GM12878 (cell line): ENCODE measurements at regions not wholly inside any gene's neighbourhood (a gene's known extent, or its start where the extent isn't known, plus 50 kb on each side); places are given as distances from the start of the nearest gene placed in this dataset.

Experiments used
- ATAC-seq: fragments of 200-7000 bp; cut with Tn5 transposase; 3 replicates; pipeline ENCODE4 v1.9.1; 2020; ENCODE audit warnings: mild to moderate bottlenecking, moderate library complexity
- BruUV-seq: library from RNA; stranded (reverse); fragments of 400-500 nt; replicated peaks from 2 replicates; lab custom pipeline; 2021; lab: Mats Ljungman, UMichigan
- CTCF ChIA-PET: fragments of 300-600 bp; sonication (Branson Sonifier 250); formaldehyde crosslinking; extraction: SDS; loops from one replicate; lab custom pipeline; 2021; ENCODE audit warnings: inconsistent platforms; lab: Yijun Ruan, JAX
- POLR2A ChIA-PET: fragments of 350-600 bp; formaldehyde crosslinking; extraction: SDS; loops from one replicate; lab custom pipeline; 2021; ENCODE audit warnings: inconsistent platforms; lab: Charles Lee
- RAD21 ChIA-PET: fragments of 300-600 bp; sonication (Branson Sonifier 250); formaldehyde crosslinking; loops from one replicate; lab custom pipeline; 2023; ENCODE audit warnings: antibody characterized with exemption; ENCODE audit not compliant: unreplicated experiment; lab: Charles Lee
- SMC1A ChIA-PET: fragments of 300-600 bp; sonication (Branson Sonifier 250); formaldehyde crosslinking; loops from one replicate; lab custom pipeline; 2023; ENCODE audit not compliant: unreplicated experiment, uncharacterized antibody; lab: Charles Lee
- DNase-seq: peaks from one replicate; pipeline ENCODE4 v3.0.0-alpha.2; 2011; ENCODE audit warnings: low read depth, low spot score
- FAIRE-seq: peaks from 3 replicates; lab custom pipeline; 2011; peaks lifted over from hg19 to GRCh38; lab: Jason Lieb, UNC
- H2AFZ ChIP-seq: 2 replicates; pipeline ENCODE4 v1.6.0; 2011; ENCODE audit warnings: low read depth, low read length, control low read depth; ENCODE audit not compliant: control insufficient read depth
- H3K27ac ChIP-seq: 2 replicates; pipeline ENCODE4 v1.5.1; 2011; ENCODE audit warnings: control low read depth; ENCODE audit not compliant: control insufficient read depth, insufficient read depth
- H3K27me3 ChIP-seq, 2 experiments: replicated peaks in 1 of 2; 2 replicates each; pipeline versions ENCODE4 v1.6.0 to v1.6.1; 2011; ENCODE audit warnings: low read length in 1 of 2; ENCODE audit not compliant: control insufficient read depth in 2 of 2, insufficient read depth in 2 of 2
- H3K36me3 ChIP-seq, 2 experiments: 2 replicates each; pipeline ENCODE4 v1.5.1; 2011; ENCODE audit warnings: low read length in 1 of 2; ENCODE audit not compliant: control insufficient read depth in 2 of 2, insufficient read depth in 2 of 2
- H3K4me1 ChIP-seq: 2 replicates; pipeline ENCODE4 v1.6.1; 2011; ENCODE audit warnings: mild to moderate bottlenecking, low read length, moderate library complexity, mixed read lengths; ENCODE audit not compliant: control insufficient read depth, insufficient read depth
- H3K4me2 ChIP-seq: 2 replicates; pipeline ENCODE4 v1.6.0; 2011; ENCODE audit warnings: control low read depth; ENCODE audit not compliant: control insufficient read depth, insufficient read depth
- H3K4me3 ChIP-seq: fragments of 200-600 bp; sonication (generic); 2 replicates; pipeline ENCODE4 v1.5.1; 2016
- H3K79me2 ChIP-seq: 2 replicates; pipeline ENCODE4 v1.6.0; 2011; ENCODE audit warnings: low read length; ENCODE audit not compliant: control insufficient read depth, insufficient read depth
- H3K9ac ChIP-seq: 2 replicates; pipeline ENCODE4 v1.8.0; 2011; ENCODE audit warnings: low read length, control low read depth, mixed read lengths; ENCODE audit not compliant: control insufficient read depth, insufficient read depth
- H3K9me3 ChIP-seq: replicated peaks from 3 replicates; pipeline ENCODE4 v1.5.1; 2011; ENCODE audit warnings: mild to moderate bottlenecking, low read length; ENCODE audit not compliant: control insufficient read depth, insufficient read depth
- H4K20me1 ChIP-seq: 2 replicates; pipeline ENCODE4 v1.6.0; 2011; ENCODE audit not compliant: control insufficient read depth, insufficient read depth
- BACH1 ChIP-seq: fragments of 450-650 bp; IDR thresholded peaks from 2 replicates; pipeline ENCODE4 v1.6.1; 2017; ENCODE audit warnings: mild to moderate bottlenecking, borderline replicate concordance
- CREM ChIP-seq: IDR thresholded peaks from 2 replicates; pipeline ENCODE4 v1.6.1; 2014; ENCODE audit warnings: antibody characterized with exemption, low read depth
- EZH2 ChIP-seq: IDR thresholded peaks from 2 replicates; pipeline ENCODE4 v1.6.1; 2012; ENCODE audit warnings: low read depth, mild to moderate bottlenecking, control low read depth, inconsistent platforms, low read length, borderline replicate concordance; ENCODE audit not compliant: control insufficient read depth
- GABPA ChIP-seq: IDR thresholded peaks from 2 replicates; pipeline ENCODE4 v1.6.1; 2014; ENCODE audit warnings: antibody characterized with exemption, low read depth, mild to moderate bottlenecking, inconsistent platforms
- GATAD2B ChIP-seq: fragments of 450-650 bp; conservative IDR thresholded peaks from 2 replicates; pipeline ENCODE4 v1.6.1; 2017; ENCODE audit warnings: low read depth, mild to moderate bottlenecking, moderate library complexity
- HDGF ChIP-seq: fragments of 450-650 bp; IDR thresholded peaks from 2 replicates; pipeline ENCODE4 v1.6.1; 2016; ENCODE audit warnings: antibody characterized with exemption
- IKZF1 ChIP-seq: fragments of 450-650 bp; conservative IDR thresholded peaks from 2 replicates; pipeline ENCODE4 v1.6.1; 2017; ENCODE audit warnings: antibody characterized with exemption, mild to moderate bottlenecking
- MEF2A ChIP-seq: IDR thresholded peaks from 2 replicates; pipeline ENCODE4 v1.6.1; 2011; ENCODE audit warnings: low read depth, mild to moderate bottlenecking, low read length, moderate library complexity; ENCODE audit not compliant: insufficient read depth
- NFIC ChIP-seq: IDR thresholded peaks from 2 replicates; pipeline ENCODE4 v1.6.1; 2012; ENCODE audit warnings: low read depth, mild to moderate bottlenecking, inconsistent platforms, low read length, moderate library complexity
- NR2C2 ChIP-seq: IDR thresholded peaks from 2 replicates; pipeline ENCODE4 v1.6.1; 2011; ENCODE audit warnings: borderline replicate concordance, low read depth; ENCODE audit not compliant: control insufficient read depth, insufficient read length
- POLR2A ChIP-seq: IDR thresholded peaks from 2 replicates; pipeline ENCODE4 v1.6.1; 2011; ENCODE audit warnings: low read depth, mild to moderate bottlenecking, low read length
- RELA ChIP-seq: fragments of 450-650 bp; IDR thresholded peaks from 2 replicates; pipeline ENCODE4 v1.8.0; 2014; ENCODE audit warnings: borderline replicate concordance; ENCODE audit not compliant: partially characterized antibody
- SMC3 ChIP-seq: IDR thresholded peaks from 2 replicates; pipeline ENCODE4 v1.6.1; 2011; ENCODE audit warnings: low read length, improper control_type of control experiment, borderline replicate concordance
- ZNF622 ChIP-seq: fragments of 450-650 bp; IDR thresholded peaks from 2 replicates; pipeline ENCODE4 v1.6.1; 2017; ENCODE audit warnings: mild to moderate bottlenecking, inconsistent platforms
- WGBS: methylation state at CpG from one replicate; pipeline ENCODE4 v1.1.6; 2016; ENCODE audit warnings: low lambda C conversion rate; ENCODE audit not compliant: insufficient replicate concordance, insufficient coverage; ENCODE audit errors: missing lambda C conversion rate; 5-methylcytosine and 5-hydroxymethylcytosine counted together
- in situ Hi-C: fragments of 300-500 bp; cut with MboI; formaldehyde crosslinking; loops from 9 replicates; pipeline ENCODE4 v1.14.3; 2018; ENCODE audit warnings: mixed read lengths
- intact Hi-C: fragments of 100-400 bp; cut with micrococcal nuclease; formaldehyde crosslinking; loops from one replicate; pipeline ENCODE4 v1.14.2; 2022; ENCODE audit not compliant: unreplicated experiment
- TF ChIP-seq, protein P1 (sequence below): IDR thresholded peaks from 2 replicates; pipeline ENCODE4 v1.6.1; 2012; ENCODE audit warnings: low read depth, low read length, improper control_type of control experiment
- TF ChIP-seq, protein P2 (sequence below): fragments of 450-650 bp; IDR thresholded peaks from 2 replicates; pipeline ENCODE4 v1.6.1; 2017; ENCODE audit warnings: antibody characterized with exemption, mild to moderate bottlenecking, moderate library complexity
- TF ChIP-seq, protein P3 (sequence below): fragments of 450-650 bp; IDR thresholded peaks from 2 replicates; pipeline ENCODE4 v1.6.1; 2017; ENCODE audit warnings: mild to moderate bottlenecking
- TF ChIP-seq, protein P4 (sequence below): fragments of 150-350 bp; IDR thresholded peaks from 2 replicates; pipeline ENCODE4 v1.6.1; 2016; ENCODE audit warnings: low read depth, low read length

DNA sequence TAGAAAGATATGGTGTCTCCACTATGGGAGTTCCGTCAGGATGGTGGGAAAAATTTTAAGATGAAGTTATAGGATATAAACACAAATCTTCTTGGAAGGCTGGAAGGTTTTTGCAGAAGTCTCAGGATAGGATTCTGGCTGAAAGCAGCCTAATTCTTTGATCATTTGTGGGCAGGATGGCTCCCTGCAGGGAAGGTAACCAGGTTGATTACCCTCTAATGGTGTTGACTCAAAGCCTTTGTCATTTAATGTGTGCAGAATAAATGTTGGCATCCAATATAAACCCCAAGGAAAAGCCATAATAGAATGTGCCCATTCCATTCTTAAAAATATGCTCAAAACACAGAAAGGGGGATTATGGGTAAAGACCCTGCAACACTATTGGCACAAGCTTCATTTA lies 204.3 kb downstream of the EPM2A start:
- Histone ChIP-seq H3K36me3 (no peaks in the 10 kb centered on the region), H3K4me2 (no peak overlapping the region), H3K79me2 (no peaks in the 10 kb centered on the region), H2AFZ (no peak overlapping the region), H3K9ac (no peak overlapping the region), H4K20me1 (no peaks in the 10 kb centered on the region), H3K27me3 (no peaks in the 10 kb centered on the region), H3K4me1 (no peaks in the 10 kb centered on the region), H3K9me3 (no peaks in the 10 kb centered on the region), H3K4me3 (no peak overlapping the region)
- no peak for DNase-seq
- no peak for FAIRE-seq
- no peak for ATAC-seq
- WGBS: 0% methylated on average over 1 of the region's 1 CpG
- CTCF ChIA-PET: no interaction called here
- SMC1A ChIA-PET: interaction anchor here (1.1 kb wide), 1 partner anchor 1004 kb away, joined by 3 read pairs; no protein-coding TSS in a partner anchor
- intact Hi-C loops: no loop called here
- no TSS peak for BruUV-seq
- RAD21 ChIA-PET: no interaction called here
- TF ChIP-seq MEF2A (no peak), ZNF622 (no peak), HDGF (no peak), CREM (no peak), NR2C2 (no peak), RELA (no peak), NFIC (no peak), GATAD2B (no peak), POLR2A (no peak), SMC3 (no peak), BACH1 (no peak), IKZF1 (no peak), EZH2 (no peak), GABPA (no peak)
- TF ChIP-seq, protein P1, sequence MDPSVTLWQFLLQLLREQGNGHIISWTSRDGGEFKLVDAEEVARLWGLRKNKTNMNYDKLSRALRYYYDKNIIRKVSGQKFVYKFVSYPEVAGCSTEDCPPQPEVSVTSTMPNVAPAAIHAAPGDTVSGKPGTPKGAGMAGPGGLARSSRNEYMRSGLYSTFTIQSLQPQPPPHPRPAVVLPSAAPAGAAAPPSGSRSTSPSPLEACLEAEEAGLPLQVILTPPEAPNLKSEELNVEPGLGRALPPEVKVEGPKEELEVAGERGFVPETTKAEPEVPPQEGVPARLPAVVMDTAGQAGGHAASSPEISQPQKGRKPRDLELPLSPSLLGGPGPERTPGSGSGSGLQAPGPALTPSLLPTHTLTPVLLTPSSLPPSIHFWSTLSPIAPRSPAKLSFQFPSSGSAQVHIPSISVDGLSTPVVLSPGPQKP: no peak
- TF ChIP-seq, protein P2, sequence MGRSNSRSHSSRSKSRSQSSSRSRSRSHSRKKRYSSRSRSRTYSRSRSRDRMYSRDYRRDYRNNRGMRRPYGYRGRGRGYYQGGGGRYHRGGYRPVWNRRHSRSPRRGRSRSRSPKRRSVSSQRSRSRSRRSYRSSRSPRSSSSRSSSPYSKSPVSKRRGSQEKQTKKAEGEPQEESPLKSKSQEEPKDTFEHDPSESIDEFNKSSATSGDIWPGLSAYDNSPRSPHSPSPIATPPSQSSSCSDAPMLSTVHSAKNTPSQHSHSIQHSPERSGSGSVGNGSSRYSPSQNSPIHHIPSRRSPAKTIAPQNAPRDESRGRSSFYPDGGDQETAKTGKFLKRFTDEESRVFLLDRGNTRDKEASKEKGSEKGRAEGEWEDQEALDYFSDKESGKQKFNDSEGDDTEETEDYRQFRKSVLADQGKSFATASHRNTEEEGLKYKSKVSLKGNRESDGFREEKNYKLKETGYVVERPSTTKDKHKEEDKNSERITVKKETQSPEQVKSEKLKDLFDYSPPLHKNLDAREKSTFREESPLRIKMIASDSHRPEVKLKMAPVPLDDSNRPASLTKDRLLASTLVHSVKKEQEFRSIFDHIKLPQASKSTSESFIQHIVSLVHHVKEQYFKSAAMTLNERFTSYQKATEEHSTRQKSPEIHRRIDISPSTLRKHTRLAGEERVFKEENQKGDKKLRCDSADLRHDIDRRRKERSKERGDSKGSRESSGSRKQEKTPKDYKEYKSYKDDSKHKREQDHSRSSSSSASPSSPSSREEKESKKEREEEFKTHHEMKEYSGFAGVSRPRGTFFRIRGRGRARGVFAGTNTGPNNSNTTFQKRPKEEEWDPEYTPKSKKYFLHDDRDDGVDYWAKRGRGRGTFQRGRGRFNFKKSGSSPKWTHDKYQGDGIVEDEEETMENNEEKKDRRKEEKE: no peak
- TF ChIP-seq, protein P3, sequence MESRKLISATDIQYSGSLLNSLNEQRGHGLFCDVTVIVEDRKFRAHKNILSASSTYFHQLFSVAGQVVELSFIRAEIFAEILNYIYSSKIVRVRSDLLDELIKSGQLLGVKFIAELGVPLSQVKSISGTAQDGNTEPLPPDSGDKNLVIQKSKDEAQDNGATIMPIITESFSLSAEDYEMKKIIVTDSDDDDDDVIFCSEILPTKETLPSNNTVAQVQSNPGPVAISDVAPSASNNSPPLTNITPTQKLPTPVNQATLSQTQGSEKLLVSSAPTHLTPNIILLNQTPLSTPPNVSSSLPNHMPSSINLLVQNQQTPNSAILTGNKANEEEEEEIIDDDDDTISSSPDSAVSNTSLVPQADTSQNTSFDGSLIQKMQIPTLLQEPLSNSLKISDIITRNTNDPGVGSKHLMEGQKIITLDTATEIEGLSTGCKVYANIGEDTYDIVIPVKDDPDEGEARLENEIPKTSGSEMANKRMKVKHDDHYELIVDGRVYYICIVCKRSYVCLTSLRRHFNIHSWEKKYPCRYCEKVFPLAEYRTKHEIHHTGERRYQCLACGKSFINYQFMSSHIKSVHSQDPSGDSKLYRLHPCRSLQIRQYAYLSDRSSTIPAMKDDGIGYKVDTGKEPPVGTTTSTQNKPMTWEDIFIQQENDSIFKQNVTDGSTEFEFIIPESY: no peak
- TF ChIP-seq, protein P4, sequence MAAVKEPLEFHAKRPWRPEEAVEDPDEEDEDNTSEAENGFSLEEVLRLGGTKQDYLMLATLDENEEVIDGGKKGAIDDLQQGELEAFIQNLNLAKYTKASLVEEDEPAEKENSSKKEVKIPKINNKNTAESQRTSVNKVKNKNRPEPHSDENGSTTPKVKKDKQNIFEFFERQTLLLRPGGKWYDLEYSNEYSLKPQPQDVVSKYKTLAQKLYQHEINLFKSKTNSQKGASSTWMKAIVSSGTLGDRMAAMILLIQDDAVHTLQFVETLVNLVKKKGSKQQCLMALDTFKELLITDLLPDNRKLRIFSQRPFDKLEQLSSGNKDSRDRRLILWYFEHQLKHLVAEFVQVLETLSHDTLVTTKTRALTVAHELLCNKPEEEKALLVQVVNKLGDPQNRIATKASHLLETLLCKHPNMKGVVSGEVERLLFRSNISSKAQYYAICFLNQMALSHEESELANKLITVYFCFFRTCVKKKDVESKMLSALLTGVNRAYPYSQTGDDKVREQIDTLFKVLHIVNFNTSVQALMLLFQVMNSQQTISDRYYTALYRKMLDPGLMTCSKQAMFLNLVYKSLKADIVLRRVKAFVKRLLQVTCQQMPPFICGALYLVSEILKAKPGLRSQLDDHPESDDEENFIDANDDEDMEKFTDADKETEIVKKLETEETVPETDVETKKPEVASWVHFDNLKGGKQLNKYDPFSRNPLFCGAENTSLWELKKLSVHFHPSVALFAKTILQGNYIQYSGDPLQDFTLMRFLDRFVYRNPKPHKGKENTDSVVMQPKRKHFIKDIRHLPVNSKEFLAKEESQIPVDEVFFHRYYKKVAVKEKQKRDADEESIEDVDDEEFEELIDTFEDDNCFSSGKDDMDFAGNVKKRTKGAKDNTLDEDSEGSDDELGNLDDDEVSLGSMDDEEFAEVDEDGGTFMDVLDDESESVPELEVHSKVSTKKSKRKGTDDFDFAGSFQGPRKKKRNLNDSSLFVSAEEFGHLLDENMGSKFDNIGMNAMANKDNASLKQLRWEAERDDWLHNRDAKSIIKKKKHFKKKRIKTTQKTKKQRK: no peak
- TF ChIP-seq, all 136 proteins: peak for 0
- POLR2A ChIA-PET: no interaction called here
- no peak overlapping the region for H3K27ac ChIP-seq
- in situ Hi-C loops: no loop called here
